ENCODE measurements at regions not wholly inside any gene's neighbourhood (a gene's known extent, or its start where the extent isn't known, plus 50 kb on each side); places are given as distances from the start of the nearest gene placed in this dataset.

GRCh38 chr2:144152817-144153271, 367.1 kb downstream of the ZEB2 start:
- no peak for DNase-seq

DNA sequence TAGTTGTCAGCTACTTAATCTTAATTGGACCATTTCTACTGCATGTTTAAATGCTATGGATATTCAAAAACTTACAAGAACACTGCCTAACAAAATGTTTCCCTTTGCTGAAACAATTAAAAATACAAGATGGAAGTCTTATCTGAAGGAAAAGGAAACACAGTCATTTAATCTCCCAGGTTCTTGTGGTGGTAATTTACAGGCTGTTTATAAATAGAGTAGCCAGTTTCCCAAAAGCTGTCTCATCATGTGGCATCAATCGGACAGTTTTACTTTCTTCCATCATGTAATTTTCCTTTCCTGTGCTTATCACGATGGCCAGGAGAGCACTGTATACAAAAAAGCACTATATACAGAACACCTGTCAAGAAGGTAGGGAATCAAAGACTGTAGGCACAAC, 368.1 kb downstream of the ZEB2 start:
- DNase-seq = no peak

- DNase-seq = no peak
Measured at GRCh38 chr2:144151405-144151804, 368.5 kb downstream of the ZEB2 start.

GRCh38 chr2:144147356-144147755, 372.6 kb downstream of the ZEB2 start:
- DNase-seq = no peak

GRCh38 chr2:144146876-144147275, 373.0 kb downstream of the ZEB2 start:
- DNase-seq = no peak

DNA sequence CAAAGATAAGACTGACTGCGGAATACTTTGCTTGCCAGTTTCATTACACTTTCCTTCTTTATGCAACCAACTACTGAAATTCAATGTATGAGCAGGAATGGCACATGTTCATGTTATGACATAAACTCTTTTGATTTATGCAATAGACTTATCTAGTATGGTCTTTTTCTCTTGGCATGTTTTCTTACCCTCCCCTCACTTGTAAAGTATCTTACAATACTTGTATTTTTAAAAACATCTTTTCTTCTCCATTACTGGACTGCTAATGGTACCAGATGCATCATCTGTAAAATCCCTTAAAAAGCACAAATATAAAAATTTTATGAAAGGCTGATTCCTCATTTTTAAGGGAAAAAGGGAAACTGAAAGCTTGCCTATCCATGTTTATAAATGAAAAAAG, 373.8 kb downstream of the ZEB2 start:
- no peak for DNase-seq

- no peak for DNase-seq
Measured at GRCh38 chr2:144143294-144144151, 376.4 kb downstream of the ZEB2 start.

DNA sequence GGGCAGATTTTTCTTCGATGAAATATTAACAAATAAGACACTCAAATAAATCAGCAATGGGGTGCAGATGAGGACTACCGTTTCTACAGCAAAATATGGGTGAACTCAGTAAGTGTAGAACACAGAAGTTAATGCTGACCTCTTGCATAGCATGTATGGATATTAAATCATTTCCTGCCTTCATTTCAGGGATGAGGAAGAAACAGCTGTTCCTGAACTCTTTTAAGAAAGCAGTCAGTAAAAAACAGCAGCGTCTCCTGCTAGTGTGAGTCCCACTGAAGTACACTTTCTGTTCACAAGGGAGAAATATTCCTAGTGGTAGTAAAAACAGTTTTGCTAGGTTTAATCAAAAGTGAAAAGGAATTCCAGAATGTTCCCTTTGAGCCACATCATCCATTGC, 379.0 kb downstream of the ZEB2 start:
- no peak for DNase-seq

DNA sequence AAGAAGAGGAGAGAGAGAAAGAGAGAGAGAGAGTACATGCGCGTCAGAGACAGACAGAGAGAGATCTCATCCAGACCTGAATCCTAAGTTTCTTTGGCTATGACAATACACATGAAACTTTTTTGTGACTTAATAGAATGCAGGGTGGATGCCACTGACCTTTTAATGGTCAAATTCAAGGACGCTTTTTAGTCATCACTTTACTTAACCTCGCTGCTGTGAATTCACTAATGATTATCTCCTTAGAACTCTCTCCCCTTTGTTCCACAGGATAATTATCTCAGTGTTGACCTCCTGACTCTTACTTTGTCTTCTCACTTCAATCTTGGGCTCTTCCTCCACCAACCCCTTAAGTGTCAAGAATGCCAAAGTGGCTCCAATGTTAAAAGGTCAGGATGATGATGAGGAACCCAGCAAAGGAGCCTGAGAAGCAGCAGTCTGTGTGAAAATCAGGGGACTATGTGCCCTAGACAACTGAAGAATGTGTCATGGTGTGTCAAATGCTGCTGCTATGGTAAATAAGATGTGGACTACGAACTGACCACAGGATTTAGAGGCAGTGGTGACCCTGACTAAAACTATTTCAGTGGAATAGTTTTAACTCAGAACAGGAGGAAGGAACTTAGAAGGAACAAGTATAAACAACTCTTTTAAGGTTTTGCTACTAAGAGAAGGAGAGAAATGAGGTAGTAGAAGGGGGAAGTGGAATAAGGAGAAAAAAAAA, 382.1 kb downstream of the ZEB2 start:
- DNase-seq = no peak

DNA sequence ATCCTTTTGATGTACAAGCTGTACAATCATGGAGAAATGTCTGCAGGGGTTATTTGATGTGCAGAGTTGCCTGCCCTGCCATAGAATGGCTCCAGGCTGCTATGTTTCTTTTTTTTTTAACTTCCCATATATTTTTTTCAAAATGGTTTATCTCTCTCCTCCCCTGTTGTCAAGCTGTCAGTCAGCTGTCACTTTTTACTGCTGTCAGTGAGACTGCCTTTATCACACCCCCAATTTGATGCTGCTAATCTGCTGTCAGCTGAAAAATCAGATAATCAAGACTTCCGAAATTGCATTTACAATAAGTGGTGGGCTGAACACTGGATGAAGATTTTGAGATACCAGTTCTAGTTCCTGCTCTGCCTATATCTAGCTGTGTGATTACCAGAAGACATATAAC, 382.6 kb downstream of the ZEB2 start:
- no peak for DNase-seq

- DNase-seq = no peak
Measured at GRCh38 chr2:144136297-144137010, 383.5 kb downstream of the ZEB2 start.

GRCh38 chr2:144133936-144134665, 385.8 kb downstream of the ZEB2 start:
- DNase-seq = no peak

GRCh38 chr2:144132357-144132756, 387.6 kb downstream of the ZEB2 start:
- DNase-seq = no peak

GRCh38 chr2:144131042-144131441, 388.9 kb downstream of the ZEB2 start:
- no peak for DNase-seq

GRCh38 chr2:144130551-144130950, 389.4 kb downstream of the ZEB2 start:
- no peak for DNase-seq

- no peak for DNase-seq
Measured at GRCh38 chr2:144128130-144128746, 391.7 kb downstream of the ZEB2 start.

DNA sequence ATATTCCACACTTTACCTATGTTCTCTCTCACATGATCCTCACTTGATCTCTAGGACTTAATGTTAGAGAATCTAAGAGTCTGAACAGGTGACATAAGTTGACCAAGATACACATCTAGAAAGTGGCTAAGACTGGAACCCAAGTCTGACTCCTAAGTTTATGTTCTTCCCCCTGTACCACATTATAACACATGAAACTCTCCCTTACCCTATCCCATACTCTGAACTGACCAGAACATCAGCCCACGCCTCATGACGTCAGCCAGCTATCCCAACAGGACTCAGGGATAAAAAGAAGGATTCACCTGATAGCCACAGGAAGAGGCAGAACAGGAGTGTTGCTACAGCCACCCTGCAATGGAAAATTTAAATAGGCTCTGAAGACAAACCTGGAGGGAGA, 392.2 kb downstream of the ZEB2 start:
- no peak for DNase-seq

DNA sequence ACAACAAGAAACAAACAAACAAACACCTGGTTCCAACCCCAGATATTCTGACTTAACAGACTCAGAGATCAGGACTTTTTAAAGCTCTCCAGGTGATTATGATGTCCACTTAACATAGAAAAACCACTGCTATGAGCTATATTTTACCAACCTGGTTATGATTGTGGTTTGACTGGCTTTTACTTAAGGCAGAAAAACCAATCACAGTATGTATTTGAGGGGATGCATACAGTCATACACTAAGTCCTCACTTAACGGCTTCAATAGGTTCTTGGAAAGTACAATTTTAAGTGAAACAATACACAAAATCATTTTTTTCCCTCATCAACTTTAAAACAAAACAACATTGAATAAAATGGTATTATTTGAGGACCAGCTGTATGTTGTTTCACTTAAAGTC, 393.6 kb downstream of the ZEB2 start:
- DNase-seq = no peak

DNA sequence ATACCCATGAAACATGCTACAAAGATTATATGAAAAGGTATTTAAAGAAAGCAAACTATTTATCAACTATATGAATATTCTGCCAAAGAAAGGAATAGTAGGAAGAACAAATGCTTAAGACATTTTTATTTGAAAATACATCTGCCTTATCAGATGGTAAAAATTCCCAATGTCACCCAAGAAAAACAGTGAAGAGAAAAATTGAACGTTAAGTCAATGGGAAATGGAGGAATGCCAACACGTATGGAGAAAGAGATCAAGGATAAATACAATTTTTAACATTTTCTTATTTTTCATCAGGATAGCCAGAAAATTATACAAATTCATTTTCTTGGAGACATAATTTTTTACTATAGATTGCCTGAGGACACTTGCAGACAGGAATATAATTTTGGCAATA, 394.2 kb downstream of the ZEB2 start:
- DNase-seq = no peak

DNA sequence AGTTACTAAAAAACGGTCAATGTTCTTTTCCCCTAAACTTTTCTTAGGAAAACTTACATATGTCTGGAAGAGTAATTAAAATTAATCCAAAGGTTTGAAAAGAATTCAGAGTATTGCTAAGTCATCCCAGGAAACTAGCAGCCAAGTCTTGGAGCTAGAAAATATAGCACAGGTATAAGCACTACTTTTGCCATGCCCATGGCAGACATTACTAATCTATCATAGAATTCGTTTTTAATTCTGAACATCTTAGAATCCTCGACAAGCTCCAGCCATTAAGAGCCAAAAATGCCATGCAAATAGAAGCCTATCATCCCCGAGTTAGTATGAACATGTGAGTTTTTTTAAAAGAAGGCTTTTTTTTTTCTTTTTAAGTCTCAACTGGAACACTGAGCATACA, 395.0 kb downstream of the ZEB2 start:
- DNase-seq = no peak

DNA sequence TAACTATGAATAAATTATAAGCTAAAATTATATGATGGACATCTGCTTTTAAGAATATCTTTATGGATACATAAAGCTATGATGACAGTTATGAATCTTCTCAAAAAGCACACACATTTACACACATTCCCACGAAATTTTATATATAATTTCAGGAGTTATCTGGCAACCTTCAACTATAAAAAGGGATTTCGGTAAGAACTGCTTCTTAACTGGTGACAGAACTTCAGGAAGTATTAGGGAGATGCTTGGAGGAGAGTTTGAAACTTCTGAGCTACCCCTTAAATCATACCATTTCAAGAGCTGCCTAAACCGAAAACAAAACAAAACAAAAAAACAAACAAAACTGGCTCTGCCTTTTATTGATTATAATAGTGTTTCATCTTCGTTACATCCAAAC, 399.4 kb downstream of the ZEB2 start:
- no peak for DNase-seq

DNA sequence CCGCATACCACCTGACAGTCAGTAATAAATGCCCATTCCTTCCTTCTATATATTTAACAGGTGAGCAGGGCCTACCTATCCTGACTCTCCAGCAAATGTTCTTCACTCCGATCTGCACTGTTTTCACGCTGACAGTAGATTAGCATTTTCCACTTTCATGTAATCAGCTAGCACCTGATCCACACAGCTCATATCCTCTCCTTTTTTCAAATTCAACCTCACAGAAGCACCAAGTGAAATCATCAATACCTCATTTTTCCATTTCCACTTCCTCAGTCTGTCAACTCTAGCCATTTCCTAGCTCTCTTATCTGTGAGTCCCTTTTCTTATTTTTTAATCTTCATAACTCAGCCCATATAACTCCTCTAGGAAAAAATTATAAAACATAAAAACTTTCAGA, 402.8 kb downstream of the ZEB2 start:
- DNase-seq = no peak
